ENCODE measurements at regions not wholly inside any gene's neighbourhood (a gene's known extent, or its start where the extent isn't known, plus 50 kb on each side); places are given as distances from the start of the nearest gene placed in this dataset.

- Mint-ChIP-seq H3K4me3 (ENCODE audit: unreplicated experiment) (no peak overlapping the region), H3K9me3 (ENCODE audit: unreplicated experiment) (no peaks in the 10 kb centered on the region), H3K36me3 (ENCODE audit: insufficient read depth, unreplicated experiment) (no peaks in the 10 kb centered on the region), H3K27me3 (ENCODE audit: insufficient read depth, unreplicated experiment) (no peaks in the 10 kb centered on the region), H3K27ac (ENCODE audit: low read depth, unreplicated experiment) (no peak overlapping the region), H3K4me1 (ENCODE audit: insufficient read depth, unreplicated experiment) (no peaks in the 10 kb centered on the region)
- intact Hi-C loops (cut with micrococcal nuclease), result no loop called here
- no TSS peak for BruUV-seq (replicated peaks)
- no peak for DNase-seq (ENCODE audit: unreplicated experiment)
- ChIA-PET POLR2A (no interaction called here), CTCF (no interaction called here)
- TF ChIP-seq CTCF (IDR thresholded peaks at IDR 0.05; ENCODE audit: unreplicated experiment), result no peak
These were observed 541.7 kb upstream of the SORCS1 start for GRCh38 chr10:107706096-107706725.

DNA sequence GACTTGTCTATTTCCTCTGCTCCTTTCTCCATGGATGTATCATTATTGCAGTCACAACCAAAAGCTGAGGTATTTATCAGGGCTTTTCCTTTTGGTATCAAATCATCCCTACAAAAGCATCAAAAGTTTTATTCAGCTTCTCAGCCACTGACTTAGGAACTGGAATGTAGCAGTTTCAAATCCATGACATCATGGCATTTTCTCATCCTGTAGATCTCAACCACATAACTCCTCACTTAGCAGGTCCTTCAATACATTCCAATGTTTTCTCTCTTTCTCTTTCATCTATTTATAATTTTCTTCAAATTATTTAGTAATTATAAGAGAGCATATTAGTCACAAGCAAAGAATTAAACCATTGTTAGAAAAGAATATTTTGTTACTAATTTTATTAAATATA is 537.4 kb upstream of the SORCS1 start:
- Mint-ChIP-seq H3K27me3 (ENCODE audit: insufficient read depth, unreplicated experiment) (no peaks in the 10 kb centered on the region), H3K4me1 (ENCODE audit: insufficient read depth, unreplicated experiment) (no peaks in the 10 kb centered on the region), H3K9me3 (ENCODE audit: unreplicated experiment) (no peaks in the 10 kb centered on the region), H3K27ac (ENCODE audit: low read depth, unreplicated experiment) (no peak overlapping the region), H3K4me3 (ENCODE audit: unreplicated experiment) (no peak overlapping the region), H3K36me3 (ENCODE audit: insufficient read depth, unreplicated experiment) (no peaks in the 10 kb centered on the region)
- no peak for DNase-seq (ENCODE audit: unreplicated experiment)
- BruUV-seq (replicated peaks), result no TSS peak
- ChIA-PET CTCF (no interaction called here), POLR2A (no interaction called here)
- intact Hi-C loops (cut with micrococcal nuclease), result no loop called here
- no peak for TF ChIP-seq CTCF (IDR thresholded peaks at IDR 0.05; ENCODE audit: unreplicated experiment)

DNA sequence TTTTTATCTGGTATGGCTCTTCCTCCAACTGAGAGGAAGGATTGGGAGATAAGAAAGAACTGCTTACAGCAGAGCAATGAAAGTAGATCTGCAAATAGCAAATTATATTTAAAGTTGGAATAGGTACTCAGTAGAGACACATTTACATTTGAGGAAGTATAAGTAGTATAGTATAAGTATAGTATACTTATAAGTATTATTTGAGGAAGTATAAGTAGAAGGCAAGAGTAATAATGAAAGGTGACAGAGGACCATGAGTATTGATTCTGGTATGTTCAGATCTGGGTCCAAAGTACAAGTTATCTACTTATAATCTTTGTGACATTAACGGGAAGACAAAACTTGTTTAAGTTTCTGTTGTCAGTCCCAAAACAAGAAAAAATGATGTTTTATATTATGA is 527.6 kb upstream of the SORCS1 start:
- DNase-seq (ENCODE audit: unreplicated experiment), result no peak
- ChIA-PET CTCF (no interaction called here), POLR2A (no interaction called here)
- Mint-ChIP-seq H3K4me1 (ENCODE audit: insufficient read depth, unreplicated experiment) (peaks cover 16% of the 10 kb centered on the region), H3K27me3 (ENCODE audit: insufficient read depth, unreplicated experiment) (no peaks in the 10 kb centered on the region), H3K9me3 (ENCODE audit: unreplicated experiment) (no peaks in the 10 kb centered on the region), H3K36me3 (ENCODE audit: insufficient read depth, unreplicated experiment) (no peaks in the 10 kb centered on the region), H3K27ac (ENCODE audit: low read depth, unreplicated experiment) (no peak overlapping the region), H3K4me3 (ENCODE audit: unreplicated experiment) (no peak overlapping the region)
- BruUV-seq (replicated peaks), result no TSS peak
- no peak for TF ChIP-seq CTCF (IDR thresholded peaks at IDR 0.05; ENCODE audit: unreplicated experiment)
- intact Hi-C loops (cut with micrococcal nuclease), result no loop called here

GRCh38 chr10:107689323-107689722 is 524.8 kb upstream of the SORCS1 start:
- peaks cover 16% of the 10 kb centered on the region for H3K4me1 Mint-ChIP-seq (ENCODE audit: insufficient read depth, unreplicated experiment)
- intact Hi-C loops (cut with micrococcal nuclease), result no loop called here

More at GRCh38 chr10:107689323-107689722, 524.8 kb upstream of the SORCS1 start:
- no peak for DNase-seq (ENCODE audit: unreplicated experiment)
- no peak for TF ChIP-seq CTCF (IDR thresholded peaks at IDR 0.05; ENCODE audit: unreplicated experiment)
- Mint-ChIP-seq H3K9me3 (ENCODE audit: unreplicated experiment) (no peaks in the 10 kb centered on the region), H3K36me3 (ENCODE audit: insufficient read depth, unreplicated experiment) (no peaks in the 10 kb centered on the region), H3K27ac (ENCODE audit: low read depth, unreplicated experiment) (no peak overlapping the region), H3K4me3 (ENCODE audit: unreplicated experiment) (no peak overlapping the region), H3K27me3 (ENCODE audit: insufficient read depth, unreplicated experiment) (no peaks in the 10 kb centered on the region)
- no TSS peak for BruUV-seq (replicated peaks)
- CTCF ChIA-PET, result interaction anchor here (0.9 kb wide), 1 partner anchor 809 kb away, joined by 3 read pairs; no protein-coding TSS in a partner anchor
- POLR2A ChIA-PET, result no interaction called here

Measured in MCF 10A (cell line).